OCI-LY3 (cell line): ENCODE measurements at regions not wholly inside any gene's neighbourhood (a gene's known extent, or its start where the extent isn't known, plus 50 kb on each side); places are given as distances from the start of the nearest gene placed in this dataset.

ENCODE experiments used
- EZH2phosphoT487 ChIP-seq: fragments of 200-600 bp; shearing (Covaris generic); IDR thresholded peaks from 2 replicates; pipeline ENCODE4 v1.6.1; 2018; ENCODE audit warnings: antibody characterized with exemption, mixed run types, low read depth
- TF ChIP-seq, protein P1 (sequence below): fragments of 200-600, 300-600 bp; sonication (generic); IDR thresholded peaks from 2 replicates; pipeline ENCODE4 v1.5.1; 2014; ENCODE audit warnings: antibody characterized with exemption, low read length, low read depth

DNA sequence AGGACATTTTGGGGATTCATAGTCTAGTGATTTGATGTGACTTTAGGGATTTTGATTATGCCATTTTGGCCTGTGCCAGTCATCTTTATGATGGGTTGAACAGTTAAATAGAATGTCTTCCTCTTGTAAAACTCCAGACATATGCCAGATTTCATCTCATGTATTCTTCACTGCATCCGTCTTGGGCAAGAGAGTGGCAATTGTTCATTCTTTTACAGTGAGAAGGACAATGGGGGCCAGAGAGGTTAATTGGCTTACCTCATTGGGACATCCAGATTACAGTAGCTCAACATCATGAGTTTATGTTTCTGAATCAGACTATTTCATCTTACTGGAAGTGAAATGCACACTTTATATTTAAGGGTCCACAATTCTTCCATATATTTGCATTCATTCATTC lies 108.2 kb upstream of the SLC38A2 start:
- TF ChIP-seq, protein P1, sequence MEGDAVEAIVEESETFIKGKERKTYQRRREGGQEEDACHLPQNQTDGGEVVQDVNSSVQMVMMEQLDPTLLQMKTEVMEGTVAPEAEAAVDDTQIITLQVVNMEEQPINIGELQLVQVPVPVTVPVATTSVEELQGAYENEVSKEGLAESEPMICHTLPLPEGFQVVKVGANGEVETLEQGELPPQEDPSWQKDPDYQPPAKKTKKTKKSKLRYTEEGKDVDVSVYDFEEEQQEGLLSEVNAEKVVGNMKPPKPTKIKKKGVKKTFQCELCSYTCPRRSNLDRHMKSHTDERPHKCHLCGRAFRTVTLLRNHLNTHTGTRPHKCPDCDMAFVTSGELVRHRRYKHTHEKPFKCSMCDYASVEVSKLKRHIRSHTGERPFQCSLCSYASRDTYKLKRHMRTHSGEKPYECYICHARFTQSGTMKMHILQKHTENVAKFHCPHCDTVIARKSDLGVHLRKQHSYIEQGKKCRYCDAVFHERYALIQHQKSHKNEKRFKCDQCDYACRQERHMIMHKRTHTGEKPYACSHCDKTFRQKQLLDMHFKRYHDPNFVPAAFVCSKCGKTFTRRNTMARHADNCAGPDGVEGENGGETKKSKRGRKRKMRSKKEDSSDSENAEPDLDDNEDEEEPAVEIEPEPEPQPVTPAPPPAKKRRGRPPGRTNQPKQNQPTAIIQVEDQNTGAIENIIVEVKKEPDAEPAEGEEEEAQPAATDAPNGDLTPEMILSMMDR, result no peak
- no peak for TF ChIP-seq EZH2phosphoT487
